DOHH2 (cell line): ENCODE measurements at regions not wholly inside any gene's neighbourhood (a gene's known extent, or its start where the extent isn't known, plus 50 kb on each side); places are given as distances from the start of the nearest gene placed in this dataset.

Experiments
- CTCF ChIP-seq: fragments of 200-600 bp; sonication (generic); IDR thresholded peaks from one replicate; pipeline ENCODE4 v1.5.1; 2014; ENCODE audit warnings: antibody characterized with exemption, mild to moderate bottlenecking, low read depth, low read length; ENCODE audit not compliant: poor library complexity, severe bottlenecking
- EZH2phosphoT487 ChIP-seq: fragments of 200-600 bp; sonication (generic); IDR thresholded peaks from 2 replicates; pipeline ENCODE4 v1.6.1; 2017; ENCODE audit warnings: borderline replicate concordance, mild to moderate bottlenecking, antibody characterized with exemption, low read length, moderate library complexity, mixed read lengths

- TF ChIP-seq CTCF: no peak
- TF ChIP-seq EZH2phosphoT487: no peak
Observed at GRCh38 chr17:11176549-11176948, 64.5 kb upstream of the SHISA6 start.
